HEK293T (cell line): ENCODE measurements at regions not wholly inside any gene's neighbourhood (a gene's known extent, or its start where the extent isn't known, plus 50 kb on each side); places are given as distances from the start of the nearest gene placed in this dataset.

Experiments
- CTCF ChIA-PET: fragments of 350-600 bp; formaldehyde crosslinking; extraction: SDS; loops from one replicate; lab custom pipeline; 2021; ENCODE audit warnings: antibody characterized with exemption, inconsistent platforms; lab: Yijun Ruan, JAX
- POLR2A ChIA-PET: fragments of 350-600 bp; formaldehyde crosslinking; extraction: SDS; loops from one replicate; lab custom pipeline; 2020; ENCODE audit warnings: antibody characterized with exemption, inconsistent platforms; lab: Yijun Ruan, JAX
- DNase-seq: peaks from one replicate; pipeline ENCODE4 v3.0.0; 2012; ENCODE audit warnings: mixed read lengths; ENCODE audit errors: extremely low spot score
- ARNT ChIP-seq: fragments of 450-650 bp; IDR thresholded peaks from 2 replicates; pipeline ENCODE4 v1.6.1; 2017; ENCODE audit warnings: mild to moderate bottlenecking
- BHLHE40 ChIP-seq: fragments of 450-650 bp; IDR thresholded peaks from 2 replicates; pipeline ENCODE4 v1.6.1; 2016; ENCODE audit warnings: mild to moderate bottlenecking, moderate library complexity, borderline replicate concordance
- CTBP1 ChIP-seq: fragments of 450-650 bp; IDR thresholded peaks from 2 replicates; pipeline ENCODE4 v1.6.1; 2016; ENCODE audit warnings: borderline replicate concordance
- ELF4 ChIP-seq: fragments of 450-650 bp; IDR thresholded peaks from 2 replicates; pipeline ENCODE4 v1.6.1; 2017; ENCODE audit warnings: antibody characterized with exemption
- FOXA1 ChIP-seq: fragments of 450-650 bp; IDR thresholded peaks from 2 replicates; pipeline ENCODE4 v1.6.1; 2016; ENCODE audit warnings: mild to moderate bottlenecking
- FOXK2 ChIP-seq: fragments of 450-650 bp; IDR thresholded peaks from 2 replicates; pipeline ENCODE4 v1.6.1; 2016; ENCODE audit warnings: mild to moderate bottlenecking
- FOXM1 ChIP-seq: fragments of 450-650 bp; IDR thresholded peaks from 2 replicates; pipeline ENCODE4 v1.6.1; 2017; ENCODE audit warnings: mild to moderate bottlenecking, borderline replicate concordance
- HDGF ChIP-seq: fragments of 450-650 bp; IDR thresholded peaks from 2 replicates; pipeline ENCODE4 v1.6.1; 2017; ENCODE audit warnings: antibody characterized with exemption, borderline replicate concordance
- L3MBTL2 ChIP-seq: fragments of 450-650 bp; conservative IDR thresholded peaks from 2 replicates; pipeline ENCODE4 v1.6.1; 2016; ENCODE audit warnings: mild to moderate bottlenecking
- LEF1 ChIP-seq: fragments of 450-650 bp; IDR thresholded peaks from 2 replicates; pipeline ENCODE4 v1.6.1; 2017; ENCODE audit warnings: mild to moderate bottlenecking, borderline replicate concordance
- NFRKB ChIP-seq: fragments of 450-650 bp; IDR thresholded peaks from 2 replicates; pipeline ENCODE4 v1.6.1; 2016; ENCODE audit warnings: mild to moderate bottlenecking, moderate library complexity
- PKNOX1 ChIP-seq: fragments of 450-650 bp; IDR thresholded peaks from 2 replicates; pipeline ENCODE4 v1.6.1; 2016
- SP1 ChIP-seq: fragments of 450-650 bp; IDR thresholded peaks from 2 replicates; pipeline ENCODE4 v1.6.1; 2017
- SUZ12 ChIP-seq: fragments of 450-650 bp; IDR thresholded peaks from 2 replicates; pipeline ENCODE4 v1.6.1; 2016; ENCODE audit warnings: mild to moderate bottlenecking
- TARDBP ChIP-seq: fragments of 450-650 bp; IDR thresholded peaks from 2 replicates; pipeline ENCODE4 v1.6.1; 2016
- ZNF384 ChIP-seq: fragments of 450-650 bp; IDR thresholded peaks from 2 replicates; pipeline ENCODE4 v1.6.1; 2016

GRCh38 chr1:194044892-194045291 lies 858.5 kb upstream of the B3GALT2 start:
- DNase-seq = no peak
- ChIA-PET POLR2A (no interaction called here), CTCF (no interaction called here)
- TF ChIP-seq PKNOX1 (no peak), FOXA1 (no peak)

- ChIA-PET POLR2A (no interaction called here), CTCF (no interaction called here)
- TF ChIP-seq FOXA1 (no peak), ELF4 (no peak), SP1 (no peak), FOXK2 (no peak), ARNT (no peak), SUZ12 (no peak), BHLHE40 (no peak), L3MBTL2 (no peak), HDGF (no peak), CTBP1 (no peak), NFRKB (no peak), FOXM1 (no peak), TARDBP (no peak), ZNF384 (no peak), PKNOX1 (no peak), LEF1 (no peak)
- no peak for DNase-seq
These were observed 857.8 kb upstream of the B3GALT2 start for GRCh38 chr1:194043984-194044755.

- no peak for TF ChIP-seq ELF4
- TF ChIP-seq ARNT = no peak
- TF ChIP-seq TARDBP = no peak
- no peak for TF ChIP-seq L3MBTL2
- TF ChIP-seq NFRKB = no peak
- no peak for TF ChIP-seq FOXA1
- no peak for TF ChIP-seq PKNOX1
- no peak for TF ChIP-seq SUZ12
- TF ChIP-seq FOXM1 = no peak
- TF ChIP-seq BHLHE40 = no peak
- no peak for TF ChIP-seq ZNF384
- no peak for TF ChIP-seq SP1
- no peak for TF ChIP-seq FOXK2
- TF ChIP-seq HDGF = no peak
- no peak for TF ChIP-seq CTBP1
- TF ChIP-seq LEF1 = no peak
- DNase-seq = no peak
- CTCF ChIA-PET = no interaction called here
- POLR2A ChIA-PET = no interaction called here
These were observed 856.3 kb upstream of the B3GALT2 start for GRCh38 chr1:194042736-194043135.

- CTCF ChIA-PET = no interaction called here
- TF ChIP-seq CTBP1 (no peak), HDGF (no peak), PKNOX1 (no peak), SP1 (no peak), L3MBTL2 (no peak), ZNF384 (no peak), SUZ12 (no peak), ELF4 (no peak), BHLHE40 (no peak), LEF1 (no peak), TARDBP (no peak)
- POLR2A ChIA-PET = no interaction called here
- no peak for DNase-seq
These were observed 854.1 kb upstream of the B3GALT2 start for GRCh38 chr1:194040496-194040895.

GRCh38 chr1:194039578-194039977 lies 853.2 kb upstream of the B3GALT2 start:
- TF ChIP-seq HDGF (no peak), FOXA1 (no peak), NFRKB (no peak), PKNOX1 (no peak), CTBP1 (no peak), L3MBTL2 (no peak), FOXK2 (no peak), ZNF384 (no peak), TARDBP (no peak), SP1 (no peak), LEF1 (no peak), SUZ12 (no peak), FOXM1 (no peak)
- CTCF ChIA-PET = no interaction called here
- no peak for DNase-seq
- POLR2A ChIA-PET = no interaction called here
